Endothelial cell of umbilical vein (primary cell): ENCODE measurements at regions not wholly inside any gene's neighbourhood (a gene's known extent, or its start where the extent isn't known, plus 50 kb on each side); places are given as distances from the start of the nearest gene placed in this dataset.

Source experiments
- BruUV-seq: library from RNA; stranded (reverse); fragments of 400-500 nt; replicated peaks from 2 replicates; lab custom pipeline; 2021; lab: Mats Ljungman, UMichigan
- CTCF ChIA-PET: fragments of 300-600, 350-600 bp; sonication (Branson Sonifier 250); formaldehyde crosslinking; loops from one replicate; lab custom pipeline; 2021; ENCODE audit warnings: antibody characterized with exemption, inconsistent platforms; lab: Charles Lee
- POLR2A ChIA-PET: fragments of 300-600, 350-600 bp; sonication (Branson Sonifier 250); formaldehyde crosslinking; loops from one replicate; lab custom pipeline; 2021; ENCODE audit warnings: antibody characterized with exemption, inconsistent platforms; lab: Charles Lee
- DNase-seq: peaks from one replicate; pipeline ENCODE4 v3.0.0-alpha.2; 2011; ENCODE audit warnings: low read depth, low spot score
- FAIRE-seq: peaks from 2 replicates; lab custom pipeline; 2011; peaks lifted over from hg19 to GRCh38; lab: Jason Lieb, UNC
- H2AFZ ChIP-seq: 2 replicates; pipeline ENCODE4 v1.6.0; 2012; ENCODE audit warnings: low read depth, low read length, control low read depth, inconsistent platforms
- H3K27ac ChIP-seq: 2 replicates; pipeline ENCODE4 v1.5.1; 2011; ENCODE audit warnings: low read depth, mild to moderate bottlenecking, control low read depth, low read length, moderate library complexity; ENCODE audit not compliant: insufficient read depth
- H3K27me3 ChIP-seq, 2 experiments: 2 replicates each; pipeline versions ENCODE4 v1.6.0 to v1.6.1; 2011; ENCODE audit warnings: low read length in 2 of 2, mixed read lengths in 1 of 2; ENCODE audit not compliant: control insufficient read depth in 2 of 2, insufficient read depth in 2 of 2
- H3K36me3 ChIP-seq, 2 experiments: 2 replicates in 1 of 2; 3 replicates in 1 of 2; pipeline ENCODE4 v1.5.1; 2011; ENCODE audit warnings: low read length in 2 of 2, mild to moderate bottlenecking in 1 of 2, moderate library complexity in 1 of 2; ENCODE audit not compliant: control insufficient read depth in 2 of 2, insufficient read depth in 2 of 2; ENCODE audit errors: extremely low read depth in 1 of 2
- H3K4me1 ChIP-seq: 3 replicates; pipeline ENCODE4 v1.5.1; 2011; ENCODE audit warnings: mild to moderate bottlenecking, low read length; ENCODE audit not compliant: control insufficient read depth, insufficient read depth; ENCODE audit errors: extremely low read depth
- H3K4me2 ChIP-seq: 2 replicates; pipeline ENCODE4 v1.6.1; 2011; ENCODE audit warnings: low read length, control low read depth, mixed read lengths; ENCODE audit not compliant: insufficient read depth
- H3K4me3 ChIP-seq, 3 experiments: fragments of 200-600 bp in 1 of 3; sonication (generic), shearing (Covaris generic) in 1 of 3; replicated peaks in 1 of 3; 2 replicates each; pipeline ENCODE4 v1.5.1; 2011 to 2016; ENCODE audit warnings: control low read depth in 3 of 3, low read length in 3 of 3, mild to moderate bottlenecking in 2 of 3, inconsistent platforms in 1 of 3, low read depth in 1 of 3, moderate library complexity in 1 of 3; ENCODE audit not compliant: insufficient read depth in 1 of 3
- H3K79me2 ChIP-seq: 2 replicates; pipeline ENCODE4 v1.6.0; 2012; ENCODE audit warnings: low read length, inconsistent platforms; ENCODE audit not compliant: control insufficient read depth, insufficient read depth
- H3K9ac ChIP-seq: replicated peaks from 2 replicates; pipeline ENCODE3; 2011; ENCODE audit warnings: low read length, control low read depth; ENCODE audit not compliant: insufficient read depth; ENCODE audit errors: extremely low read depth
- H3K9me1 ChIP-seq: replicated peaks from 3 replicates; pipeline ENCODE4 v1.6.0; 2011; ENCODE audit warnings: mild to moderate bottlenecking, low read length; ENCODE audit not compliant: control insufficient read depth, insufficient read depth; ENCODE audit errors: extremely low read depth
- H3K9me3 ChIP-seq: replicated peaks from 2 replicates; pipeline ENCODE4 v1.5.1; 2012; ENCODE audit warnings: low read length, inconsistent platforms; ENCODE audit not compliant: control insufficient read depth, insufficient read depth
- H4K20me1 ChIP-seq: replicated peaks from 2 replicates; pipeline ENCODE3; 2011; ENCODE audit warnings: mild to moderate bottlenecking, low read length; ENCODE audit not compliant: control insufficient read depth, insufficient read depth; ENCODE audit errors: extremely low read depth
- EZH2 ChIP-seq: IDR thresholded peaks from 2 replicates; pipeline ENCODE4 v1.6.1; 2012; ENCODE audit warnings: borderline replicate concordance, low read depth, mild to moderate bottlenecking, moderate library complexity, low read length, inconsistent platforms; ENCODE audit not compliant: severe bottlenecking
- FOS ChIP-seq: IDR thresholded peaks from 2 replicates; pipeline ENCODE4 v1.6.1; 2011; ENCODE audit warnings: mild to moderate bottlenecking, low read length, moderate library complexity, borderline replicate concordance; ENCODE audit not compliant: insufficient read depth
- GATA2 ChIP-seq: IDR thresholded peaks from 2 replicates; pipeline ENCODE4 v1.7.0; 2011; ENCODE audit warnings: low read depth, mild to moderate bottlenecking, moderate library complexity, mixed read lengths, low read length; ENCODE audit not compliant: insufficient read length, insufficient read depth
- JUN ChIP-seq: IDR thresholded peaks from 2 replicates; pipeline ENCODE4 v1.6.1; 2011; ENCODE audit warnings: borderline replicate concordance, low read depth; ENCODE audit not compliant: insufficient read length, insufficient read depth
- MYC ChIP-seq: IDR thresholded peaks from one replicate; pipeline ENCODE4 v1.6.1; 2011; ENCODE audit warnings: mild to moderate bottlenecking, low read depth, low read length
- POLR2A ChIP-seq: IDR thresholded peaks from 2 replicates; pipeline ENCODE4 v1.6.1; 2012; ENCODE audit warnings: low read depth, mild to moderate bottlenecking, control low read depth, low read length
- POLR2AphosphoS5 ChIP-seq: IDR thresholded peaks from 2 replicates; pipeline ENCODE4 v1.6.1; 2012; ENCODE audit warnings: low read depth, mild to moderate bottlenecking, control low read depth, low read length, moderate library complexity; ENCODE audit not compliant: insufficient read depth
- dilution Hi-C: fragments of 300-500 bp; cut with MboI; formaldehyde crosslinking; loops from one replicate; pipeline ENCODE4 v1.15.0; 2019; ENCODE audit warnings: low sequenced_read_pairs; ENCODE audit not compliant: extremely low pct_ligation_motif_present
- intact Hi-C: fragments of 100-400 bp; cut with micrococcal nuclease; formaldehyde crosslinking; loops from one replicate; pipeline ENCODE4 v1.10.0; 2022
- TF ChIP-seq, protein P1 (sequence below), 2 donors: IDR thresholded peaks; 1 replicate in 1 of 2; 2 replicates in 1 of 2; pipeline ENCODE4 v1.5.1; 2011; ENCODE audit warnings: low read length in 2 of 2, mild to moderate bottlenecking in 2 of 2, moderate library complexity in 2 of 2, control low read depth in 1 of 2, inconsistent platforms in 1 of 2, low read depth in 1 of 2; ENCODE audit not compliant: insufficient read depth in 1 of 2; ENCODE audit errors: extremely low read depth in 1 of 2
- TF ChIP-seq, protein P2 (sequence below): IDR thresholded peaks from 2 replicates; pipeline ENCODE4 v1.6.1; 2011; ENCODE audit not compliant: insufficient read depth, insufficient read length

DNA sequence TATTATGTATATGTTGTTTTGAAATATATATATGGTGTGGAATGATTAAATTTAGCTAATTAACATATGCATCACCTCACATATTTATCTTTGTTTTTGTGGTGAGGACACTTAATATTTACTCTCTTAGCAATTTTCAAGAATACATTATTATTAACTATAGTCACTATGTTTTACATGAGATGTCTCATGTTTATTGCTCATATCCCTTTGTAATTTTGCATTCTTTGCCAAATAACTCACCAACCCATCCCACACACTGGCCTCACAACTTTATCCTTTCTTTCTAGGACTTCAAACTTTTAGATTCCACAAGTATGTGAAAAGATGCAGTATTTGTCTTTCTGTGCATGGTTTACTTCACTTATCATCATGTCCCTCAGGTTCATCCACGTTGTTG is 950.2 kb upstream of the CADM2 start:
- FAIRE-seq (no peak), DNase-seq (no peak)
- Histone ChIP-seq H3K4me1 (no peaks in the 10 kb centered on the region), H3K4me2 (no peak overlapping the region), H3K9me3 (peaks cover 2% of the 10 kb centered on the region), H3K9ac (no peak overlapping the region), H3K27me3 (no peaks in the 10 kb centered on the region), H3K27ac (no peak overlapping the region), H3K36me3 (no peaks in the 10 kb centered on the region), H4K20me1 (no peaks in the 10 kb centered on the region), H3K9me1 (no peaks in the 10 kb centered on the region), H3K79me2 (no peaks in the 10 kb centered on the region), H3K4me3 (no peak overlapping the region), H2AFZ (no peak overlapping the region)
- no peak for TF ChIP-seq EZH2
- TF ChIP-seq, protein P1, sequence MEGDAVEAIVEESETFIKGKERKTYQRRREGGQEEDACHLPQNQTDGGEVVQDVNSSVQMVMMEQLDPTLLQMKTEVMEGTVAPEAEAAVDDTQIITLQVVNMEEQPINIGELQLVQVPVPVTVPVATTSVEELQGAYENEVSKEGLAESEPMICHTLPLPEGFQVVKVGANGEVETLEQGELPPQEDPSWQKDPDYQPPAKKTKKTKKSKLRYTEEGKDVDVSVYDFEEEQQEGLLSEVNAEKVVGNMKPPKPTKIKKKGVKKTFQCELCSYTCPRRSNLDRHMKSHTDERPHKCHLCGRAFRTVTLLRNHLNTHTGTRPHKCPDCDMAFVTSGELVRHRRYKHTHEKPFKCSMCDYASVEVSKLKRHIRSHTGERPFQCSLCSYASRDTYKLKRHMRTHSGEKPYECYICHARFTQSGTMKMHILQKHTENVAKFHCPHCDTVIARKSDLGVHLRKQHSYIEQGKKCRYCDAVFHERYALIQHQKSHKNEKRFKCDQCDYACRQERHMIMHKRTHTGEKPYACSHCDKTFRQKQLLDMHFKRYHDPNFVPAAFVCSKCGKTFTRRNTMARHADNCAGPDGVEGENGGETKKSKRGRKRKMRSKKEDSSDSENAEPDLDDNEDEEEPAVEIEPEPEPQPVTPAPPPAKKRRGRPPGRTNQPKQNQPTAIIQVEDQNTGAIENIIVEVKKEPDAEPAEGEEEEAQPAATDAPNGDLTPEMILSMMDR (IDR thresholded peaks at IDR 0.05; ENCODE audit: extremely low read depth in 1 of 2, insufficient read depth in 1 of 2, low read depth in 1 of 2, low read length in 2 of 2) = no peak
- TF ChIP-seq POLR2A = no peak
- TF ChIP-seq FOS = no peak
- no peak for TF ChIP-seq MYC
- no peak for TF ChIP-seq GATA2
- no peak for TF ChIP-seq POLR2AphosphoS5
- TF ChIP-seq JUN = no peak
- TF ChIP-seq, protein P2, sequence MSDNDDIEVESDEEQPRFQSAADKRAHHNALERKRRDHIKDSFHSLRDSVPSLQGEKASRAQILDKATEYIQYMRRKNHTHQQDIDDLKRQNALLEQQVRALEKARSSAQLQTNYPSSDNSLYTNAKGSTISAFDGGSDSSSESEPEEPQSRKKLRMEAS = no peak
- intact Hi-C loops = no loop called here
- BruUV-seq = no TSS peak
- dilution Hi-C loops = no loop called here
- ChIA-PET POLR2A (no interaction called here), CTCF (no interaction called here)
